ENCODE measurements at regions not wholly inside any gene's neighbourhood (a gene's known extent, or its start where the extent isn't known, plus 50 kb on each side); places are given as distances from the start of the nearest gene placed in this dataset.
A peak's percentile ranks its signal among the peaks of the same experiment; 100 is the strongest.

GRCh38 chr7:33819658-33820057, 85.7 kb upstream of the BMPER start:
- H3K4me3 ChIP-seq (ENCODE audit: low read length) = no peak overlapping the region
- no peaks in the 10 kb centered on the region for H3K4me1 ChIP-seq (ENCODE audit: control insufficient read depth, insufficient read depth, low read length)
- H3K36me3 ChIP-seq (ENCODE audit: control insufficient read depth, insufficient read depth, low read length) = no peaks in the 10 kb centered on the region
- H3K9ac ChIP-seq (ENCODE audit: low read length) = no peak overlapping the region
- H3K27me3 ChIP-seq (ENCODE audit: control insufficient read depth, insufficient read depth, low read length) = no peaks in the 10 kb centered on the region
- no peak overlapping the region for H3K27ac ChIP-seq (ENCODE audit: low read depth, low read length)

GRCh38 chr7:33820206-33820605, 85.1 kb upstream of the BMPER start:
- Histone ChIP-seq H3K27me3 (ENCODE audit: control insufficient read depth, insufficient read depth, low read length) (no peaks in the 10 kb centered on the region), H3K36me3 (ENCODE audit: control insufficient read depth, insufficient read depth, low read length) (no peaks in the 10 kb centered on the region), H3K9ac (ENCODE audit: low read length) (no peak overlapping the region), H3K4me1 (ENCODE audit: control insufficient read depth, insufficient read depth, low read length) (no peaks in the 10 kb centered on the region), H3K27ac (ENCODE audit: low read depth, low read length) (no peak overlapping the region), H3K4me3 (ENCODE audit: low read length) (no peak overlapping the region)

- H3K27me3 ChIP-seq (ENCODE audit: control insufficient read depth, insufficient read depth, low read length) = no peaks in the 10 kb centered on the region
- no peak overlapping the region for H3K27ac ChIP-seq (ENCODE audit: low read depth, low read length)
- no peaks in the 10 kb centered on the region for H3K36me3 ChIP-seq (ENCODE audit: control insufficient read depth, insufficient read depth, low read length)
- H3K4me1 ChIP-seq (ENCODE audit: control insufficient read depth, insufficient read depth, low read length) = no peaks in the 10 kb centered on the region
- no peak overlapping the region for H3K4me3 ChIP-seq (ENCODE audit: low read length)
- no peak overlapping the region for H3K9ac ChIP-seq (ENCODE audit: low read length)
These were observed 83.4 kb upstream of the BMPER start for GRCh38 chr7:33821970-33822369.

GRCh38 chr7:33823913-33824312, 81.4 kb upstream of the BMPER start:
- no peaks in the 10 kb centered on the region for H3K27me3 ChIP-seq (ENCODE audit: control insufficient read depth, insufficient read depth, low read length)
- no peak overlapping the region for H3K27ac ChIP-seq (ENCODE audit: low read depth, low read length)
- no peaks in the 10 kb centered on the region for H3K36me3 ChIP-seq (ENCODE audit: control insufficient read depth, insufficient read depth, low read length)
- H3K9ac ChIP-seq (ENCODE audit: low read length) = no peak overlapping the region
- H3K4me3 ChIP-seq (ENCODE audit: low read length) = no peak overlapping the region
- H3K4me1 ChIP-seq (ENCODE audit: control insufficient read depth, insufficient read depth, low read length) = no peaks in the 10 kb centered on the region

GRCh38 chr7:33824911-33825459, 80.4 kb upstream of the BMPER start:
- Histone ChIP-seq H3K36me3 (ENCODE audit: control insufficient read depth, insufficient read depth, low read length) (no peaks in the 10 kb centered on the region), H3K9ac (ENCODE audit: low read length) (no peak overlapping the region), H3K4me1 (ENCODE audit: control insufficient read depth, insufficient read depth, low read length) (no peaks in the 10 kb centered on the region), H3K27ac (ENCODE audit: low read depth, low read length) (no peak overlapping the region), H3K4me3 (ENCODE audit: low read length) (no peak overlapping the region), H3K27me3 (ENCODE audit: control insufficient read depth, insufficient read depth, low read length) (no peaks in the 10 kb centered on the region)

- Histone ChIP-seq H3K4me1 (ENCODE audit: control insufficient read depth, insufficient read depth, low read length) (no peaks in the 10 kb centered on the region), H3K27ac (ENCODE audit: low read depth, low read length) (no peak overlapping the region), H3K9ac (ENCODE audit: low read length) (no peak overlapping the region), H3K36me3 (ENCODE audit: control insufficient read depth, insufficient read depth, low read length) (no peaks in the 10 kb centered on the region), H3K27me3 (ENCODE audit: control insufficient read depth, insufficient read depth, low read length) (no peaks in the 10 kb centered on the region), H3K4me3 (ENCODE audit: low read length) (no peak overlapping the region)
These were observed 79.7 kb upstream of the BMPER start for GRCh38 chr7:33825644-33826043.

GRCh38 chr7:33829536-33829935, 75.8 kb upstream of the BMPER start:
- Histone ChIP-seq H3K4me3 (ENCODE audit: low read length) (no peak overlapping the region), H3K27ac (ENCODE audit: low read depth, low read length) (no peak overlapping the region), H3K36me3 (ENCODE audit: control insufficient read depth, insufficient read depth, low read length) (no peaks in the 10 kb centered on the region), H3K9ac (ENCODE audit: low read length) (no peak overlapping the region), H3K27me3 (ENCODE audit: control insufficient read depth, insufficient read depth, low read length) (no peaks in the 10 kb centered on the region), H3K4me1 (ENCODE audit: control insufficient read depth, insufficient read depth, low read length) (no peaks in the 10 kb centered on the region)

GRCh38 chr7:33831389-33832141, 73.8 kb upstream of the BMPER start:
- Histone ChIP-seq H3K4me3 (ENCODE audit: low read length) (no peak overlapping the region), H3K27ac (ENCODE audit: low read depth, low read length) (peak overlapping the region; percentile 14), H3K4me1 (ENCODE audit: control insufficient read depth, insufficient read depth, low read length) (peaks cover 2% of the 10 kb centered on the region), H3K36me3 (ENCODE audit: control insufficient read depth, insufficient read depth, low read length) (no peaks in the 10 kb centered on the region), H3K27me3 (ENCODE audit: control insufficient read depth, insufficient read depth, low read length) (no peaks in the 10 kb centered on the region), H3K9ac (ENCODE audit: low read length) (no peak overlapping the region)

GRCh38 chr7:33832271-33832721, 73.0 kb upstream of the BMPER start:
- H3K27ac ChIP-seq (ENCODE audit: low read depth, low read length) = no peak overlapping the region
- peaks cover 2% of the 10 kb centered on the region for H3K4me1 ChIP-seq (ENCODE audit: control insufficient read depth, insufficient read depth, low read length)
- no peak overlapping the region for H3K9ac ChIP-seq (ENCODE audit: low read length)
- H3K36me3 ChIP-seq (ENCODE audit: control insufficient read depth, insufficient read depth, low read length) = no peaks in the 10 kb centered on the region
- no peak overlapping the region for H3K4me3 ChIP-seq (ENCODE audit: low read length)
- H3K27me3 ChIP-seq (ENCODE audit: control insufficient read depth, insufficient read depth, low read length) = no peaks in the 10 kb centered on the region

- H3K27me3 ChIP-seq (ENCODE audit: control insufficient read depth, insufficient read depth, low read length) = no peaks in the 10 kb centered on the region
- no peak overlapping the region for H3K9ac ChIP-seq (ENCODE audit: low read length)
- H3K4me1 ChIP-seq (ENCODE audit: control insufficient read depth, insufficient read depth, low read length) = peaks cover 2% of the 10 kb centered on the region
- no peak overlapping the region for H3K27ac ChIP-seq (ENCODE audit: low read depth, low read length)
- H3K36me3 ChIP-seq (ENCODE audit: control insufficient read depth, insufficient read depth, low read length) = no peaks in the 10 kb centered on the region
- H3K4me3 ChIP-seq (ENCODE audit: low read length) = no peak overlapping the region
These were observed 68.5 kb upstream of the BMPER start for GRCh38 chr7:33836797-33837355.

GRCh38 chr7:33837356-33837851, 67.9 kb upstream of the BMPER start:
- H3K36me3 ChIP-seq (ENCODE audit: control insufficient read depth, insufficient read depth, low read length) = no peaks in the 10 kb centered on the region
- H3K4me1 ChIP-seq (ENCODE audit: control insufficient read depth, insufficient read depth, low read length) = peaks cover 2% of the 10 kb centered on the region
- no peak overlapping the region for H3K9ac ChIP-seq (ENCODE audit: low read length)
- no peak overlapping the region for H3K4me3 ChIP-seq (ENCODE audit: low read length)
- H3K27me3 ChIP-seq (ENCODE audit: control insufficient read depth, insufficient read depth, low read length) = no peaks in the 10 kb centered on the region
- H3K27ac ChIP-seq (ENCODE audit: low read depth, low read length) = no peak overlapping the region

GRCh38 chr7:33841031-33841430, 64.3 kb upstream of the BMPER start:
- H3K4me1 ChIP-seq (ENCODE audit: control insufficient read depth, insufficient read depth, low read length) = peaks cover 2% of the 10 kb centered on the region
- H3K27me3 ChIP-seq (ENCODE audit: control insufficient read depth, insufficient read depth, low read length) = no peaks in the 10 kb centered on the region
- H3K9ac ChIP-seq (ENCODE audit: low read length) = no peak overlapping the region
- H3K4me3 ChIP-seq (ENCODE audit: low read length) = no peak overlapping the region
- no peak overlapping the region for H3K27ac ChIP-seq (ENCODE audit: low read depth, low read length)
- no peaks in the 10 kb centered on the region for H3K36me3 ChIP-seq (ENCODE audit: control insufficient read depth, insufficient read depth, low read length)

Data from rectal smooth muscle tissue (tissue), 1 donor.